ENCODE measurements at regions not wholly inside any gene's neighbourhood (a gene's known extent, or its start where the extent isn't known, plus 50 kb on each side); places are given as distances from the start of the nearest gene placed in this dataset.
"Not testable (repeated sequence)": the region's sequence is repeated elsewhere in the genome, so short reads cannot be mapped to it uniquely, and the experiment has no call there.

DNA sequence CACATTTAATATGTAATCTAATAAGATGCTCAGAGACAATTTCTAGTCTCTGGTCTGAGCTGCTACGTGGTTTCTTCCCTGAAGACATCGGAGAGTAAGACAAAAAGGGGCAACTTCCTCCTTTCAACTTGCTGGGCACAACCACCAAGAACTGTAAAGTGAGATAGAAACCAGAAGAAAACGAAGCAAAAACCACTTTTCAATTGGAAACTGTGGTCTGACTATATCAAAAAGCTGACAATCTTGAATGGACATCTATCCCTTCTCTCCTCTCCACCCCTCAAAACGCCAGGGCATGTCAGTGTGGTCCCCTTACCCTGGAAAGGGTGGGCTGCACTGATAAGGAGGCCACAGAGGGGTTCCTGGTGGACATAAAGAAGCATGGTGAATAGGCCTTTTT lies 269.1 kb downstream of the CD83 start:
- Histone ChIP-seq H3K4me3 (no peak overlapping the region), H3K9me3 (replicated peaks) (no peaks in the 10 kb centered on the region), H3K27ac (replicated peaks) (no peak overlapping the region), H3K4me1 (no peaks in the 10 kb centered on the region), H3K27me3 (ENCODE audit: low read depth) (no peaks in the 10 kb centered on the region), H3K36me3 (no peaks in the 10 kb centered on the region)
- intact Hi-C loops (cut with micrococcal nuclease): no loop called here
- DNase-seq: no peak
- TF ChIP-seq, protein P1, sequence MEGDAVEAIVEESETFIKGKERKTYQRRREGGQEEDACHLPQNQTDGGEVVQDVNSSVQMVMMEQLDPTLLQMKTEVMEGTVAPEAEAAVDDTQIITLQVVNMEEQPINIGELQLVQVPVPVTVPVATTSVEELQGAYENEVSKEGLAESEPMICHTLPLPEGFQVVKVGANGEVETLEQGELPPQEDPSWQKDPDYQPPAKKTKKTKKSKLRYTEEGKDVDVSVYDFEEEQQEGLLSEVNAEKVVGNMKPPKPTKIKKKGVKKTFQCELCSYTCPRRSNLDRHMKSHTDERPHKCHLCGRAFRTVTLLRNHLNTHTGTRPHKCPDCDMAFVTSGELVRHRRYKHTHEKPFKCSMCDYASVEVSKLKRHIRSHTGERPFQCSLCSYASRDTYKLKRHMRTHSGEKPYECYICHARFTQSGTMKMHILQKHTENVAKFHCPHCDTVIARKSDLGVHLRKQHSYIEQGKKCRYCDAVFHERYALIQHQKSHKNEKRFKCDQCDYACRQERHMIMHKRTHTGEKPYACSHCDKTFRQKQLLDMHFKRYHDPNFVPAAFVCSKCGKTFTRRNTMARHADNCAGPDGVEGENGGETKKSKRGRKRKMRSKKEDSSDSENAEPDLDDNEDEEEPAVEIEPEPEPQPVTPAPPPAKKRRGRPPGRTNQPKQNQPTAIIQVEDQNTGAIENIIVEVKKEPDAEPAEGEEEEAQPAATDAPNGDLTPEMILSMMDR (IDR thresholded peaks at IDR 0.05; ENCODE audit: borderline replicate concordance): no peak

DNA sequence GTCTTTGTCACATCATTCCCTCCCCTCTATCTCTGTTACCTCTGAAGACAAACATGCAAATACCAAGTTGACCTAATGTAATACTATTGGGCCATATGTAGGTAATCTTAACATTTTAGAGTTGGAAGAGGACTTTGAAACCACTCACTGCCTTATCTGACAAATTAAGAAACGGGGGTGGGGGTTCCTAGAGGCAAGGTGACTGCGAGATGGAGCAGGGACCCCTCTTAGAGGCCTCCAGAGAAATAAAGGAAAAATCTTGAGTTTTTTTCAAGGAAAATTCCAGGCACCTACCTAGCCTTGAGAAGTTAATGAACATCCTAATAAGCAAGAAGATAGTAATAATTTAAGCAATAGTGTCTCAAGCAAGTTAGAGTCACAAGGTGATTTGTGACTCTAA lies 270.8 kb downstream of the CD83 start:
- Histone ChIP-seq H3K4me3 (no peak overlapping the region), H3K27me3 (ENCODE audit: low read depth) (no peaks in the 10 kb centered on the region), H3K27ac (replicated peaks) (no peak overlapping the region), H3K36me3 (no peaks in the 10 kb centered on the region), H3K9me3 (replicated peaks) (no peaks in the 10 kb centered on the region), H3K4me1 (no peaks in the 10 kb centered on the region)
- no peak for DNase-seq
- intact Hi-C loops (cut with micrococcal nuclease): no loop called here
- TF ChIP-seq, protein P1 (IDR thresholded peaks at IDR 0.05; ENCODE audit: borderline replicate concordance): no peak

DNA sequence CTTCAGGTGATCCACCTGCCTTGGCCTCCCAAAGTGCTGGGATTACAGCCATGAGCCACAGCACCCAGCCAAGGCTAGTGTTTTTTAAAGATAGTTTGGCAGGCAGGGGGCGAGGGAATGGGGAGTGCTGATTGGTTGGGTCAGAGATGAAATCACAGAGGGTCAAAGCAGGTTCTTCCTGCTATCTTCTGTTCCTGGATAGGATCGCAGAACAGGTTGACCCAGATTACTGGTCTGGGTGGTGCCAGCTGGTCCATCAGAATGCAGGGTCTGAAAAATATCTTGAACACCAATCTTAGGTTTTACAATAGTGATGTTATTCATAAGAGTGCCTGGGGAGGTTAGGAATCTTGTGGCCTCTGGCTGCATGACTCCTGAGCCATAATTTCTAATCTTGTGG lies 272.2 kb downstream of the CD83 start:
- H3K27ac ChIP-seq (replicated peaks); H3K4me1 ChIP-seq; intact Hi-C loops (cut with micrococcal nuclease); H3K9me3 ChIP-seq (replicated peaks); H3K4me3 ChIP-seq; H3K27me3 ChIP-seq (ENCODE audit: low read depth); H3K36me3 ChIP-seq; DNase-seq: not testable (repeated sequence)

- DNase-seq: no peak
- no peaks in the 10 kb centered on the region for H3K27me3 ChIP-seq (ENCODE audit: low read depth)
- H3K4me3 ChIP-seq: no peak overlapping the region
- no peaks in the 10 kb centered on the region for H3K36me3 ChIP-seq
- TF ChIP-seq, protein P1 (IDR thresholded peaks at IDR 0.05; ENCODE audit: borderline replicate concordance): no peak
- H3K27ac ChIP-seq (replicated peaks): no peak overlapping the region
- intact Hi-C loops (cut with micrococcal nuclease): no loop called here
- no peaks in the 10 kb centered on the region for H3K9me3 ChIP-seq (replicated peaks)
- no peaks in the 10 kb centered on the region for H3K4me1 ChIP-seq
These were observed 273.2 kb downstream of the CD83 start for GRCh38 chr6:14390805-14391204.

DNA sequence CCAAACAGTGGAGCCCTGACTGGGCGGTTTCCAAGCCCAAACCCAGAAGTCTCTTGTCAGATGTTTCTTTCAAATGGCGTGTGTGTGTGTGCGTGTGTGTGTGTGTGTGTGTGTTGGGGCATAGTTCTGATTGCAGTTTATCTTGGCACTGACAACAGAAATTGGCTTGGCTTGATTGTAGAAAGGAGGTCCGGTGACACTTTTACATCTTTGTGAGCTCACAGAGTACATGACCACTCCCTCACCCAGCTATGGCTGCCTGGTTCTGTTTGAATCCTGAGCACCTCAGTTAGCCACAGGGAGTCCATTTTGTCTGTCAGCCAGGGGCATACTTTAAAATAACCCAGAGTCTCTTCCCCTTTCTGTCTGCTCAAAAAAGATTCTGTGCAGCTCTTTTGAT lies 276.3 kb downstream of the CD83 start:
- intact Hi-C loops (cut with micrococcal nuclease): no loop called here
- no peaks in the 10 kb centered on the region for H3K27me3 ChIP-seq (ENCODE audit: low read depth)
- no peaks in the 10 kb centered on the region for H3K9me3 ChIP-seq (replicated peaks)
- no peaks in the 10 kb centered on the region for H3K36me3 ChIP-seq
- TF ChIP-seq, protein P1 (IDR thresholded peaks at IDR 0.05; ENCODE audit: borderline replicate concordance): no peak
- no peak overlapping the region for H3K27ac ChIP-seq (replicated peaks)
- H3K4me1 ChIP-seq: no peaks in the 10 kb centered on the region
- no peak overlapping the region for H3K4me3 ChIP-seq
- no peak for DNase-seq

- H3K36me3 ChIP-seq: no peaks in the 10 kb centered on the region
- no peaks in the 10 kb centered on the region for H3K9me3 ChIP-seq (replicated peaks)
- DNase-seq: no peak
- intact Hi-C loops (cut with micrococcal nuclease): no loop called here
- peaks cover 12% of the 10 kb centered on the region for H3K4me1 ChIP-seq
- no peaks in the 10 kb centered on the region for H3K27me3 ChIP-seq (ENCODE audit: low read depth)
- TF ChIP-seq, protein P1 (IDR thresholded peaks at IDR 0.05; ENCODE audit: borderline replicate concordance): no peak
- H3K27ac ChIP-seq (replicated peaks): no peak overlapping the region
- no peak overlapping the region for H3K4me3 ChIP-seq
These were observed 278.8 kb downstream of the CD83 start for GRCh38 chr6:14396392-14396791.
